HG03432 (cell line): ENCODE measurements at regions not wholly inside any gene's neighbourhood (a gene's known extent, or its start where the extent isn't known, plus 50 kb on each side); places are given as distances from the start of the nearest gene placed in this dataset.
A peak's percentile ranks its signal among the peaks of the same experiment; 100 is the strongest.
"Not testable (repeated sequence)": the region's sequence is repeated elsewhere in the genome, so short reads cannot be mapped to it uniquely, and the experiment has no call there.

Experiments
- ATAC-seq: cut with Tn5 transposase; IDR thresholded peaks from one replicate; pipeline ENCODE4 v1.9.1; 2021; ENCODE audit warnings: mild to moderate bottlenecking, moderate library complexity; ENCODE audit not compliant: unreplicated experiment

DNA sequence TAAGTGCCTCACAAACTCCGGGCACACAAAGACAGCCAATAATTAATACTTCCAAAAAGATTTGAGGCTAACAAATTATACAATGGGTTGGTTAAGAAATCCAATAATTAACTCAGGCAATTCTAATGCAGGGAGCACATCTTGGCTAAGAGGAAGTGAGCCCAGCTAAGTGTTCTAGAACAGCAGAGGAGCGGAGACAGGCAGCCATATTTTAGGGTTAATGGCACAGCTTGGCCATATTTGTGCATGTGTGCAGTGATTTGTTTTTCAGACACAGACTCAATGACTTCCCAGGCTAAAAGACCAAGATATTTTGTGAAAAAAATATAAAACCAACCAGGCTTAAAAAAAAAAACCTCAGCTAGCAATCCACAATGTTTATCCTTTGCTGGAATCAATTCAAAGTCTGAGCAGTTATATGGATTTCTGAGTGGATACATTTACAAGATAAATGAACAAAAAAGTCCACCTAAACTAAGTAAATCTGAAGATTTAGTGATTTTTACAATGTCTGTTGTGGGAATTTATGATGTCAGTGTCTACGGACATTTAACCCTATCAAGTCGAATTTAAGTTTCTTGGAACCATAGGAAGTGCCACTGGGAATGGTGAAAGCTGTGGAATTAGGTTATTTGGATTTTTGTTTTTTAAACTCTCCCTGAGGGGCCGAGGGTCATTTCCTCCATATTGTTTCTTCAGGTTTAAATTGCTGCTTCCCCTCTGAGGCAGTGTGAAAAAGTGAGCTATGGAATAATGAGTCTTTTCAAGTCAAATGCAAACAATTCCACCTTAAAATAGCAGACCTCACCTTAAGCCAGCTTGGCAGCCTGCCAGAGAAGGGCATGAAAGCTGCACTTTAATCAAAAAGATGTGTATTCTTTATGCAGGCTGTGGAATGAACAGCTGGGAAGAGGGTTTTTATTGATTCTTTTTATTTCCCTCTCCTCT is 413.7 kb upstream of the TBL1XR1 start:
- ATAC-seq = no peak

DNA sequence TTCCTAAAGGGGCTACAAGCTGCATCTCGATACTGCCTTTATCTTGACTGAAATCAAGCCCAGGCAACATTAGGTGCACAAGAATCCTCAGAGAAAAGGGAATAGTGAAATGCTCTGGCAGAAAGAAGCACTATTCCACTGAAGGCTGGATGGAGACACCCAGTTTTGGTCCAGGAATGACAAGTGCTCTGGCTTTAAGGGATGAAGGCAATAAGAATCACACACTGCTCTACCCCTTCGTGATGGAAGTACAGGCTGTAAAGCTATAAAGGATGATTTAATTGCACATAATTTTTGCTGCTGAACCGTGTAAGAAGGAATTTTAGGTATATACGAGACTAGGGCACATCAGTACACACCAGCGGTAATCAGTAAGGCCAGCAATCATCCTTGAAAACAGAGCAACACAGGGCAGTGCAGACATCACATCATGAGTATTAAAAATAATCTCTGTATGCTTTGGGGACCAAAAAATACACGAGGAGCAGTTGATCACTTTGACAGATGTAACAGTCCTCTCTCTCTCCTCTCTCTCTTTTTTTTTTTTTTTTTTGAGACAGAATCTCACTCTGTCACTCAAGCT is 414.6 kb upstream of the TBL1XR1 start:
- no peak for ATAC-seq

DNA sequence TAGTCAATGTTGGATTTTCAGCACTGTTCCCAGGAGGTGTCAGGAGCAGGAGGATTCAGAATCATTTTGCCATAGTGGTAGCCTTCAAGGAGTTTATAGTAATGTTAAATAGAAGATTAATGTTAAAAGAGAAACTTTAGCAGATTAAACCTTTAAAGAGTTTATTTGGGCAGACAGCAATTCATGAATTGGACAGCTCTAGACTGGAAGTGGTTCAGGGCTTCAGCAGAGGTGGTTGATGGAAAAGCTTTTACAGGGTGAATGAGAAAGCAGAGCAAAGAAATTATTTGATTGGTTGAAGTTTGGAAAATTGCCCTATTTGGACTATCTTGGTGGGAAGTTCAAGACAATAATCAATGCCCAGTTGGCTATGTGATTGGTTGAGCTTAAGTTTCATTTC is 416.6 kb upstream of the TBL1XR1 start:
- ATAC-seq = no peak

DNA sequence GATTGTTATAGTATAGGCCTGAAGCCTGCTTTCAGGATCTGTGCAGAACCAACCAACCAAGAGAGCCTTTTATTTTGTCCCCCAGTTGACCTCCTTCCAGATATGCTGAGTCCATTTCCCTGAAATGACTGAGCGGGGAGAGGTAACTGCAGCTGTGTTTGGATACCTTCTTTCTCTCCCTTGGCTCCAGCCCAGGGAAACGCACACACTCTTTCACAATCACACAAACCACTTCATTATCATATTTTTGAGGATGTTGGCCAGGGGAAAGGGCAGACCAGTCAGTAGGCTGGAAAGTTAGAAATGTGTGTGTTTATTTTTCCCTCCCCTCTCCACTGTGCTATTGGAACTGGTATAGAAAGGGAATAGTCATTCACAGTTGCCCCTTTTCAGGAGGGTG is 417.7 kb upstream of the TBL1XR1 start:
- ATAC-seq = no peak

DNA sequence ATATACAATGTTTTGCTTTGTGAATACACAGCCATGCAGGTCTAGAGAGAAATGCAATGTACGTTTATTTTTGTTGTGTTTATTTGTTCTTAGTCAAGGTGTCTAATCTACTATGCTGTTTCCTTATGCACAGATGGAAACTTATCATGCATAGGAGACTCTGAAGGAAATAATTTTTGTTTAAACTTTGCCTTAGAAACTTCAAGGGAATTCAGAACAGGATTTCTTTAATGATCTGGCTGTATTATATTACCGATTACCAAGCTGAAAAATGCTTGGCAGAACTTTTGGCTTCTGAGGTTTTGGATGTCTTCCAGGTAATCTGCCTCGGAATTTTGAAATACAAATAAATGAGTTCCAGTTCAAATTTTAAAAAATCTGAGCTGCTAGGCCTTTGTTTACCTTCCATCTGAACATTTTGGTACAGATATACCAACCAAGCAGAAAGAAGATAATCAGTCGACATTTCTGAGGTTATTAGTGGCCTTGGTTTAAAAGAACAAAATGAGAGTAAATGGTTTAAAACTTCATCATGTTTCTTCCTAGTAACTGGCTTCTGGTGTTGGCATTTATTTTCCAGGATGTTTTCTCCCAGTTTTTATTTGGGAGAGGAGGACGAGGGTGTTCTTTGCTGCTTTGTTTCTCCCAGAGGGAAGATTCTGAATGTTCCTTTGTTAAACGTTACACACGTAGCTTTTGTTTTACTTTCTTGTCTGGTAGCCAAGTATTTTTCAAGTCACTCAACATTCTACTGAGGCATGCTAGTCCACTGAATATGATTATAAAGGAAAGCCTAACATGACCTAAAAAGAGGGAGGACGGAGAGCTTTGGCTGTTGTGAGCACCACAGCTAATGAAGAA is 421.8 kb upstream of the TBL1XR1 start:
- no peak for ATAC-seq

DNA sequence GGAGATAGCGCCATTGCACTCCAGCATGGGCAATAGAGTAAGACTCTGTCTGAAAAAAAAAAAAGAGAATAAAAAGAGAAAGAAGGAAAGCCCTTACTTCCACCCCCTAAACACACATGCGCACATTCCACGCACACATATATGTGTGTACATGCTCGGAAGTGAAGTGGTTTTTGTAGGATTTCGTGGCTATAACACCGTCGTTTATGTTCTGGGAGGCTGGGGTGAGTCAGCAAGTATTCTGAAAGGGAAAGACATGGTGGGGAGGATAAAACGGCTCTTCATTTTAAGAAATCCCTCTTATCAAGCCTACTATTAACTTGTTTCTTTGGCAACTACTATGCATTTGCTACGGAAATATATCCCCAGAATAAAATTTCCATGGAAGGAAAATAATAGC is 422.8 kb upstream of the TBL1XR1 start:
- no peak for ATAC-seq

DNA sequence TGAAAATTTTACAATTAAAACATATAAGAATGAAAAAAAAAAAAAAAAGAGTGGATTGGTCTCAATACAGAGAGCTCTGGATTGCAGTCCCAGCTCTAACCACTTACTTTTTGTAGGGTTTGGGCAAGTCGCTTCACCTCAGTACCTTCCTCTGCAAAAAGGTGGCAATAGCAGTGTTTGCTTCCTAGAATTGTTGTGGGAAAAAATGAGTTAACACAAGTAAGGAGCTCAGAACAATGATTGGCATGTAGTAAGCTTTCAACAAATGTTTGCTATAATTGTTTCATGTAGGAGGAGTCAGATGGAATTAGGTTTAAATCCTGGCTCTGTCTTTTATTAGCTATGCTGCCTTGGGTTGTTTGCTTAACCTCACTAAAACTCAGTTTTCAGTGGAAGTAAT is 425.2 kb upstream of the TBL1XR1 start:
- no peak for ATAC-seq

DNA sequence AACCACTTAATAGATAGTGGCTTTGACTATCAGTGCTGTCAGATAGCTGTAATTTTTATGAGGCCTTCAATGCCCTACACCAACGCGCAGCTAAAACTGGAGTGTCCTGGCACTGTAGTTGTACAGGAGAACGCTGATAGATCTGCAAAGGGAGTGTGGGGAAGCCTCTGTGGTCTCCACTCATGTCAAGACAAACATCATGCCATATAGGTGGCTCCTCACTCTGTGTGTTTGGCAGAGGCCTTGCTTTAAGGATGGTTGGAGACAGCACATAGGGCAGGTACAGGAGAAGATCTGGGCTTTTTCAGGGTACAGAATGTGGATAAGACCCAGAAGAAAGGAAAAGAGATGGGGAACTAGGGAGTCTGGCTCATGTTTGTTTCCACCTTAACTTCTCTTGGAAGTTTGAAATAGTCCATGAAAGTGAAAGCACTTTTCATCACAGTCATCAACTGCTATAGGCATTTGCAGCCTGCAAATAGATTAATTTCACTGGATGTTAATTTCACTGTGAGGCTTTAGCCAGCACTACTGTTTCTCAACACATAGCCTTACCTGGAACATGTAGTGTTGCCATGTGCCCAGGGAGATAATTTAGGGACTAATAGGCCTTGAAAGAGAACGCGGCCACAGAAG is 425.8 kb upstream of the TBL1XR1 start:
- no peak for ATAC-seq

DNA sequence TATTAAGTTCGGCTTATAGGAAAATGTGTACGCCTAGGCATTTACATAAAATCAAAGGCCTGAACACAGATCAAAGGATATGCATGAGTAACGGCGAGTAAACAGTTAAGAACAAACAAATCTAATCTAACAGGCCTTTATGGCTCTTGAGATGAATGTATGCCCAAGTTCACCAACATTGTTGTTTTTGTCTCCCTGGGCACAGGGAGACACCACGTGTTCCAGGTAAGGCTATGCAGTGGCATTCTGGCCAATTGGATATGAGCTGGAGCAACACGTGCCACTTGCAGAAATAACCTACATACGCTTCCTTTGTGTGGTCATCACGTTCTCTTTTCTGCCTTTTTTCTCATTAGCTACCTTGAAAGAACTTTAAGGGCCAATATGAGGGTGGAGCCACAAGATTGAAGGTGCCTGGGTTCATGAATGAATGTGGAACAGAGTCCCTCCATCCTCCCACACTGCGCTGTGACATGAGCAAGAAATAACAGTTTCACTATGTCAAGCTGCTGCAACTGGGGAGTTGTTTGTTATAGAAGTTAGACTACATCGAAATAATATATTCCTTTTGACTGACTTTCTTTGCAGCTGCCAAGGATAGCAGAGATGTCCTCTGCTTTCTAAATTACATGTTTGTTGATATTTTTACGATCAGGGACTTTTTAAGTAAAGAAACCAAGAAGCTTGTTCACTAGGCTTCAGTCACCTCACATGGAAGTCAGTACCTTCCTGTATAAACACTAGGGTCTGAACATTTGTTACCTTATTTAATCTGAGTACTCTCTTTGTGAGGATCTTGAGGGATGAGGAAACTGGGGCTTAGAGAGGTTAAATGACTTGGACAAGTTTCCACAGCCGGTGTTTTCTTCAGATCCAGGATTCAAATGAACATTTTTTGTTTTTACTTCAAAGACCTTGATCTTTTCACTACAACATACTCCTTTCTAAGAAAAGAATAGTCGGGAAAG is 427.5 kb upstream of the TBL1XR1 start:
- peak; percentile 73 for ATAC-seq

DNA sequence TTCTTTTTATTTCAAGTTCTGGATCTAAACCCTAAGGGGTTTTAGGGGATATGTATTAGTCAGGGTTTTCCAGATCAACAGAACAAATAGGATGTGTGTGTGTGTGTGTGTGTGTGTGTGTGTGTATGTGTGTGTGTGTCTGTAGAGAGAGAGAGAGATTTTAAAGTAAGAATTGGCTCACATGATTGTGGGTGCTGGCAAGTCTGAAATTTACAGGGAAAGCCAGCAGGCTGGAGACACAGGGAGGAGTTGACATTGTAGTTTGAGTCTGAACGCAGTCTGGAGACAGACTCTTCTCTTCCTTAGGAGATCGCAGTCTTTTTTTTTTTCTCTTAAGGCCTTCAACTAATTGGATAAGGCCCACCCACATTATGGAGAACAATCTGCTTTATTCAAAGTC is 428.8 kb upstream of the TBL1XR1 start:
- ATAC-seq = no peak

DNA sequence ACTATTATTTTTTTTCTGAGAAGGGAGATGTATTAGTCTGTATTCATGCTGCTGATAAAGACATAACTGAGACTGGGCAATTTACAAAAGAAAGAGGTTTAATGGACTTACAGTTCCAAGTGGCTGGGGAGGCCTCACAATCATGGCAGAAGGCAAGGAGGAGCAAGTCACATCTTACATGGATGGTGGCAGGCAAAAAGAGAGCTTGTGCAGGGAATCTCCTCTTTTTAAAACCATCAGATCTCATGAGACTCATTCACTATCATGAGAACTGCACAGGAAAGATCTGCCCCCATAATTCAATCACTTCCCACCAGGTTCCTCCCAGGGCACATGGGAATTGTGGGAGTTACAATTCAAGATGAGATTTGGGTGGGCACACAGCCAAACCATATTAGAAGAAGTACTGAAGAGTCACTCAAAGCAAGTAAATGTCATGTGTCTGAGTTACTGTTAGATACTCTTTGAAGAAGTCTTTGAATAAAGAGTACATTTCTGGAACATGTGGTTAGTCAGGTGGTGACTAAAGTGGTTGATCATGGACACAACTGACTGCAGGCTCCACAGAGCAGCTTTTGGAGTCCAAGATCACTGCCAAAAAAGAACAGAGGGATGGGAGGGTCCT is 430.9 kb upstream of the TBL1XR1 start:
- not testable (repeated sequence) for ATAC-seq

DNA sequence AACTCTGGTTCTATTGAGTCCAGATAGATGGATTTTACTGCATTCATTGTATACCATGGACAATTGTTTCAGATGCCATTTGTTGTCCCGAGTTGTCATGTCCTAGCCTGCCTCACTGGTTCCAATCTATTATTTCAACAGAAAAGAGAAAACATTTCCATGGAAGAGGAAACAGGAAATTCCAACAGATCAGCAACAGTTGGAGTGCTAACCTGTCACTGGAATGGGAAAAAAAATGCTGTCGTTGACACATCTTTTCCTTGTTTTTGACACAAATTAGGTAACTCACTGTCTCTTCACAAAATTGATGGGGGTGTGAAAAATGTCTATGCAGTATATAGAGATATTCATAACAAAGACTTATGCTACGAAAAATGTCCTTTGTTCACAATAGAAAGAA is 432.0 kb upstream of the TBL1XR1 start:
- ATAC-seq = no peak

DNA sequence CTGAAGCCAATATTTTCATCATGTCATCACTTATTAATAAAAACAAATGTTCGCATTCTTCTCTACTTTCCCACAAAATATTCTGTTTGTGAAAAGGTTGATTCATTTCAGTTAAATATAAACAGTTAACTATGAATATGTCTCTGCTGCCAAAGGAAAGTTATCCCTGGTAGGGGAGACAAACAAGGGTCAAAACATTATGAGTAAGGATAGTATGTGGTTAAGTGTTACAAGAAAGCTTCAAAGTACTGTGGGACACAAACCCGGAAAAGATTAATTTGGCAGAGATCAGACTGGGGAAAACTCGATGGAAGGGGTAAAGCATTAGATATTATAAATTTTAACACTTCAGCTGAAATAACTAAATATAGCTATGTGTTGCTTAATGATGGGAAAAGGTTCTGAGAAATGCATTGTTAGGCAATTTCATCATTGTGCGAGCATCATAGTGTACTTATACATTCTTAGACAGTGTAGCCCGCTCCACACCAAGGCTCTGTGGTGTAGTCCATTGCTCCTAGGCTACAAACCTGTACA is 436.5 kb upstream of the TBL1XR1 start:
- ATAC-seq = no peak

DNA sequence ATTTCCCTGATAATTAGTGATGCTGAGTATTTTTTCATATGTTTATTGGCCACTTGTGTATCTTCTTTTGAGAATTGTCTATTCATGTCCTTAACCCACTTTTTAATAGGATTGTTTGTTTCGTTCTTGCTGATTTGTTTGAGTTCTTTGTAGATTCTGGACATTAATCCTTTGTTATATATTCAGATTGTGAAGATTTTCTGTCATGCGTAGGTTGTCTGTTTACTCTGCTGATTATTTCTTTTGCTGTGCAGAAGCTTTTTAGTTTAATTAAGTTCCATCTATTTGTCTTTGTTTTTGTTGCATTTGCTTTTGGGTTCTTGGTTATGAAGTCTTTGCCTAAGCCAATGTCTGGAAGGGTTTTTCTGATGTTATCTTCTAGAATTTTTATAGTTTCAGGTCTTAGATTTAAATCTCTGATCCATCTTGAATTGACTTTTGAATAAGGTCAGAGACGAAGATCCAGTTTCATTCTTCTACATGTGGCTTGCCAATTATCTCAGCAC is 438.4 kb upstream of the TBL1XR1 start:
- ATAC-seq = not testable (repeated sequence)

DNA sequence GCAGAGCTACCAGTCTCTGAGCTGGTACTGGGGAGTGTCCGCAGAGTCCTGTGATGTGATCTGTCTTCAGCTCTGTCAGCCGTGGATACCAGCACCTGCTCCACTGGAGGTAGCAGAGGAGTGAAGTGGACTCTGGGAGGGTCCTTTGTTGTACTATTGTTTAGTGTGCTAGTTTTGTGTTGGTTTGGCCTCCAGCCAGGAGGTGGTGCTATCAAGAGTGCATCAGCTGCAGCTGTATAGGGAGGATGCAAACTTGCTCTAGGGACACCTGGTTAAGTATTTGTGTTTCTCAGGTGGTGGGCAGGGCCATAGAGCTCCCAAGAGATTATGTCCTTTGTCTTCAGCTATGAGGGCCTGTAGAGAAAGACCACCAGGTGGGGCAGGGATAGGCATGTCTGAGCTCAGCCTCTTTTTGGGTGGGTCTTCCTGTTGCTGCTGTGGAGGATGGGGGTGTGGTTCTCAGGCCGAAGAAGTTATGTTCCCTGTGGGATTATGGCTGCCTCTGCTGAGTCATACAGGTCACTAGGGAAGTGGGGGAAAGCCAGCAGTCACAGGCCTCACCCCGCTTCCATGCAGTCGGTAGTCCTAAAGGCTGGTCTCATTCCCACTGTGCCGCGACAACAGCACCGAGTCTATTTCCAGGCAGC is 443.2 kb upstream of the TBL1XR1 start:
- no peak for ATAC-seq

DNA sequence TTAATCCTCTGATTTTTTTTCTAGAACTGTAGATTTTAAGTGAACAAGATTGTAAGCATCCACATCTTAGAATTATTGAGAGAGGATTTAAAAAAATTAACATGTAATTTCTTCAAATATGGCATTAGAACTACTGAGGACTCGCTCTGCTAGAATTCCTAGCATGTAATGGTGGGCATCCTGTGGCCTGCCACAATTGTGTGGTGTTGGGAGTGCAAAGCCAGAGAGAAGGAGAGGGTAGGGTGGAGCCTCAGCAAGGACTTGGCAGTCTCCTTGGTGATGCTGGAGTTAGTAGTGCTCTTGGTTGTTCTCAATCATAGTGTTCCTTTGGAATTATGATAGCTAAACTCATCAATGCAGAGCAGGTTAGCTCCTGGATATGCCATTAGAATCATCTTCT is 443.9 kb upstream of the TBL1XR1 start:
- ATAC-seq = no peak

DNA sequence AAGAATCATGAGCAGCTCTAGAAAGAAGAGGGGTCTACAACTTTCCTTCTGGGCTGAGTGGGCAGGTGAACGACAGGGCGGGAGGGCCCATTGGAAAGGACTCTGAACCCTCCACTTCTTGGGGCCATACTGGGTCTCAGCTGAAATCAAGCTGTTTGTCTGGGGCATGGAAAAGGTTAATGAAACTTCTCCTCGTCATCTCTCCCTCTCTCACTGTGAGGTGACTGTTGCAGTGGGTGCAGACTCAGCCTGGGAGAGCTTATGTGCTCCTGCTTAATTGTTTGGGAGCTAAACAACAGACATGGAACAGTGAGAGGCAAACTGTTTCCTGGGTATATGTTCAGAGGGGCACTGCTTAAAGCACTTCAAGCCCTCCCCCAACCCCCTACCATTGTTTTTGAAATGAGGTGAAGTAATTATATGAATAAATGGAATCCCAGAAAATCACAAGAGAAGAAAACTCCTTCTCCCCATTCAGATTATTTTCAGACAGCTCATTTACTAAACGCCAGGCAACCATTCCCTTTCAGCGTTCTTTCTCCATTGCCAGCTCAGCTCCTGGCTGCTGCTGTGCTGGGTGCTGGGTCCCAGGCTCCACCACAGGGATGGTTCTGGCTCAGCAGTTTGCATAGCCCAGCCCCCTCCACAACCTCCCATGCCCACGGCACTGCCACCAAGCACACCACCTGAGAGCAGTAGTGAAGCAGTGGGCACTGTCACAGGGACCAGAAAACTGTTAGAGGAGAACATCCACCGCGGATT is 444.9 kb upstream of the TBL1XR1 start:
- no peak for ATAC-seq

DNA sequence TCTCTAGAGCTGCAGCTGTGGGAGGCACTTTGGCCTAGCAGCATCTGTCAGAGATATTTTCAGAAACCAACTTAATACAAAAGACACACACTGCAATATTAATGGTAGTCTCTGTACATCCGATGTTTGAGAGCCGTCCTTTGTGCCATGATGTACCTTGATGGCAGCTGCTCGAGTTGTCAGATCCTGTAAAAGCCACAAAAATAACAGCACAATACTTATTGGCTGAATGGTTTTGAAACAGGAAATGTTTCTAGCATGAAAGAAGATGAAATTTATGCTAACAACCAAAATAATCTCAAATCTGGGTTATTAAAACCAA is 445.5 kb upstream of the TBL1XR1 start:
- ATAC-seq = no peak
